Panc1 (cell line): ENCODE measurements at regions not wholly inside any gene's neighbourhood (a gene's known extent, or its start where the extent isn't known, plus 50 kb on each side); places are given as distances from the start of the nearest gene placed in this dataset.

Experiments used
- ATAC-seq: fragments of 200-7000 bp; cut with Tn5 transposase; 2 replicates; pipeline ENCODE4 v1.9.1; 2020; ENCODE audit warnings: mild to moderate bottlenecking, moderate library complexity
- BruUV-seq: library from RNA; stranded (reverse); fragments of 400-500 nt; replicated peaks from 2 replicates; lab custom pipeline; 2021; lab: Mats Ljungman, UMichigan
- CTCF ChIA-PET: fragments of 300-600 bp; sonication (Branson Sonifier 250); formaldehyde crosslinking; loops from one replicate; lab custom pipeline; 2022; ENCODE audit warnings: antibody characterized with exemption; lab: Charles Lee
- POLR2A ChIA-PET: fragments of 300-600 bp; sonication (Branson Sonifier 250); formaldehyde crosslinking; loops from one replicate; lab custom pipeline; 2022; ENCODE audit warnings: antibody characterized with exemption; lab: Charles Lee
- DNase-seq: peaks from one replicate; pipeline ENCODE4 v3.0.0-alpha.2; 2010; ENCODE audit warnings: low read depth, low spot score
- H3K27ac ChIP-seq: 2 replicates; pipeline ENCODE4 v1.5.1; 2011; ENCODE audit warnings: mild to moderate bottlenecking, low read length, inconsistent platforms
- H3K27me3 ChIP-seq: fragments of 200-500 bp; sonication (Bioruptor generic); 2 replicates; pipeline ENCODE4 v1.6.0; 2014; ENCODE audit warnings: low read length, inconsistent platforms; ENCODE audit not compliant: control insufficient read depth, insufficient read depth
- H3K36me3 ChIP-seq: fragments of 200-500 bp; sonication (Bioruptor generic); 2 replicates; pipeline ENCODE4 v1.5.1; 2014; ENCODE audit warnings: inconsistent platforms, mild to moderate bottlenecking, low read length, moderate library complexity; ENCODE audit not compliant: control insufficient read depth, insufficient read depth
- H3K4me1 ChIP-seq: 2 replicates; pipeline ENCODE4 v1.5.1; 2011; ENCODE audit warnings: inconsistent platforms, mild to moderate bottlenecking, low read length, moderate library complexity; ENCODE audit not compliant: control insufficient read depth, insufficient read depth
- H3K4me3 ChIP-seq, 2 experiments: 2 replicates each; pipeline ENCODE4 v1.5.1; 2011 to 2012; ENCODE audit warnings: low read depth in 2 of 2, low read length in 2 of 2, mild to moderate bottlenecking in 2 of 2, inconsistent platforms in 1 of 2, moderate library complexity in 1 of 2
- H3K9me3 ChIP-seq: fragments of 200-500 bp; sonication (Bioruptor generic); 2 replicates; pipeline ENCODE4 v1.5.1; 2014; ENCODE audit warnings: low read depth, mild to moderate bottlenecking, inconsistent platforms, low read length, moderate library complexity; ENCODE audit not compliant: control insufficient read depth, insufficient read depth
- POLR2AphosphoS5 ChIP-seq: IDR thresholded peaks from 2 replicates; pipeline ENCODE4 v1.6.1; 2012; ENCODE audit warnings: mild to moderate bottlenecking, low read depth, low read length, moderate library complexity
- SIN3A ChIP-seq: IDR thresholded peaks from 2 replicates; pipeline ENCODE4 v1.6.1; 2012; ENCODE audit warnings: low read depth, mild to moderate bottlenecking, low read length, moderate library complexity, borderline replicate concordance; ENCODE audit not compliant: insufficient read depth
- TCF7L2 ChIP-seq: IDR thresholded peaks from 2 replicates; pipeline ENCODE4 v1.6.1; 2011; ENCODE audit warnings: mild to moderate bottlenecking, low read depth, low read length, inconsistent platforms
- in situ Hi-C: cut with HindIII; loops from 2 replicates; pipeline ENCODE4 v1.10.0; 2016; ENCODE audit warnings: low sequenced_read_pairs, low pct_unique_long_range_greater_than_20kb
- intact Hi-C: fragments of 100-400 bp; cut with micrococcal nuclease; formaldehyde crosslinking; loops from one replicate; pipeline ENCODE4 v1.10.0; 2022; ENCODE audit not compliant: unreplicated experiment
- TF ChIP-seq, protein P1 (sequence below), 2 experiments: IDR thresholded peaks; 2 replicates each; pipeline ENCODE4 v1.6.1; 2011 to 2012; ENCODE audit warnings: low read depth in 2 of 2, control low read depth in 1 of 2, low read length in 1 of 2, mild to moderate bottlenecking in 1 of 2, moderate library complexity in 1 of 2; ENCODE audit not compliant: insufficient read depth in 1 of 2
- TF ChIP-seq, protein P2 (sequence below): fragments of 450-650 bp; IDR thresholded peaks from 2 replicates; pipeline ENCODE4 v1.5.1; 2017; ENCODE audit warnings: mild to moderate bottlenecking

DNA sequence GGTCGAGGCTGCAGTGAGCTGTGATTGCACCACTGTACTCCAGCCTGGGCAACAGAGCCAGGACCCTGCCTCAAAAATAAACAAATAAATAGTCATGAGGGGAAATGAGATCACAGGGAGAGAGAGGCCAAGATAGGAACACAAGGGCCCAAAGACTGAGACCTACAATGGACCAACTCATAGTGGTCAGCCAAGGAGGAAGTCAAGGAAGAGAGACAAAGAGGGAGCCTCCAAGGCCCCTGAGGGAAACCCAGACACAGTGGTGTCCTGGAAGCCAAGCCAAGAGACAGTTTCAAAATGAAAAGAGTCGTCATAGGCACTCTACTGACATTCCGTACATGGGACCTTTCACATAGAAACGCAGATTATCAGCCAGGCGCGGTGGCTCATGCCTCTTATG, 153.3 kb downstream of the BCOR start:
- DNase-seq = no peak
- no peaks in the 10 kb centered on the region for H3K4me1 ChIP-seq
- no peaks in the 10 kb centered on the region for H3K27me3 ChIP-seq
- ChIA-PET POLR2A (no interaction called here), CTCF (no interaction called here)
- H3K9me3 ChIP-seq = no peaks in the 10 kb centered on the region
- BruUV-seq = no TSS peak
- no peak for ATAC-seq
- in situ Hi-C loops = no loop called here
- H3K27ac ChIP-seq = no peak overlapping the region
- intact Hi-C loops = no loop called here
- no peaks in the 10 kb centered on the region for H3K36me3 ChIP-seq
- H3K4me3 ChIP-seq = no peak overlapping the region
- TF ChIP-seq TCF7L2 (no peak), POLR2AphosphoS5 (no peak), SIN3A (no peak)
- TF ChIP-seq, protein P1, sequence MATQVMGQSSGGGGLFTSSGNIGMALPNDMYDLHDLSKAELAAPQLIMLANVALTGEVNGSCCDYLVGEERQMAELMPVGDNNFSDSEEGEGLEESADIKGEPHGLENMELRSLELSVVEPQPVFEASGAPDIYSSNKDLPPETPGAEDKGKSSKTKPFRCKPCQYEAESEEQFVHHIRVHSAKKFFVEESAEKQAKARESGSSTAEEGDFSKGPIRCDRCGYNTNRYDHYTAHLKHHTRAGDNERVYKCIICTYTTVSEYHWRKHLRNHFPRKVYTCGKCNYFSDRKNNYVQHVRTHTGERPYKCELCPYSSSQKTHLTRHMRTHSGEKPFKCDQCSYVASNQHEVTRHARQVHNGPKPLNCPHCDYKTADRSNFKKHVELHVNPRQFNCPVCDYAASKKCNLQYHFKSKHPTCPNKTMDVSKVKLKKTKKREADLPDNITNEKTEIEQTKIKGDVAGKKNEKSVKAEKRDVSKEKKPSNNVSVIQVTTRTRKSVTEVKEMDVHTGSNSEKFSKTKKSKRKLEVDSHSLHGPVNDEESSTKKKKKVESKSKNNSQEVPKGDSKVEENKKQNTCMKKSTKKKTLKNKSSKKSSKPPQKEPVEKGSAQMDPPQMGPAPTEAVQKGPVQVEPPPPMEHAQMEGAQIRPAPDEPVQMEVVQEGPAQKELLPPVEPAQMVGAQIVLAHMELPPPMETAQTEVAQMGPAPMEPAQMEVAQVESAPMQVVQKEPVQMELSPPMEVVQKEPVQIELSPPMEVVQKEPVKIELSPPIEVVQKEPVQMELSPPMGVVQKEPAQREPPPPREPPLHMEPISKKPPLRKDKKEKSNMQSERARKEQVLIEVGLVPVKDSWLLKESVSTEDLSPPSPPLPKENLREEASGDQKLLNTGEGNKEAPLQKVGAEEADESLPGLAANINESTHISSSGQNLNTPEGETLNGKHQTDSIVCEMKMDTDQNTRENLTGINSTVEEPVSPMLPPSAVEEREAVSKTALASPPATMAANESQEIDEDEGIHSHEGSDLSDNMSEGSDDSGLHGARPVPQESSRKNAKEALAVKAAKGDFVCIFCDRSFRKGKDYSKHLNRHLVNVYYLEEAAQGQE (IDR thresholded peaks at IDR 0.05; ENCODE audit: insufficient read depth in 1 of 2, low read depth in 2 of 2, low read length in 1 of 2) = no peak
- TF ChIP-seq, protein P2, sequence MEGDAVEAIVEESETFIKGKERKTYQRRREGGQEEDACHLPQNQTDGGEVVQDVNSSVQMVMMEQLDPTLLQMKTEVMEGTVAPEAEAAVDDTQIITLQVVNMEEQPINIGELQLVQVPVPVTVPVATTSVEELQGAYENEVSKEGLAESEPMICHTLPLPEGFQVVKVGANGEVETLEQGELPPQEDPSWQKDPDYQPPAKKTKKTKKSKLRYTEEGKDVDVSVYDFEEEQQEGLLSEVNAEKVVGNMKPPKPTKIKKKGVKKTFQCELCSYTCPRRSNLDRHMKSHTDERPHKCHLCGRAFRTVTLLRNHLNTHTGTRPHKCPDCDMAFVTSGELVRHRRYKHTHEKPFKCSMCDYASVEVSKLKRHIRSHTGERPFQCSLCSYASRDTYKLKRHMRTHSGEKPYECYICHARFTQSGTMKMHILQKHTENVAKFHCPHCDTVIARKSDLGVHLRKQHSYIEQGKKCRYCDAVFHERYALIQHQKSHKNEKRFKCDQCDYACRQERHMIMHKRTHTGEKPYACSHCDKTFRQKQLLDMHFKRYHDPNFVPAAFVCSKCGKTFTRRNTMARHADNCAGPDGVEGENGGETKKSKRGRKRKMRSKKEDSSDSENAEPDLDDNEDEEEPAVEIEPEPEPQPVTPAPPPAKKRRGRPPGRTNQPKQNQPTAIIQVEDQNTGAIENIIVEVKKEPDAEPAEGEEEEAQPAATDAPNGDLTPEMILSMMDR = no peak

DNA sequence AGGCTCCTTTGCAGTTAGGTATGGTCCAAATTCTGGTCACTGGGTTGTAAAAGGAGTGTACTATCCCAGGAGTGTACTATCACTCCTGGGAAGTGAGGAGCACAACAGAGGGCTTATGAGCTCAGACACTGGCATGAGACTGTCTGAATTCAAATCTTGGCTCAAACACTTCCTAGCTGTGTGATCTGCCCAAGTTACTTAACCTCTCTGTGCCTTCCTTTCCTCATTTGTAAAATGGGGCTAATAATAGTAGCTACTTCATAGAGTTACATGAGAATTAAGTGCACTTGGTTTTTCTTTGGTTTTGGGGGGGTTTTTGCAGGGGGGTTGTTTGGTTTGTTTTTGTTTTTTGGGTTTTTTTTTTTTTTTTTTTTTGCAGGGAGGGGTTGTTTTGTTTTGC, 152.0 kb downstream of the BCOR start:
- H3K27me3 ChIP-seq = no peaks in the 10 kb centered on the region
- POLR2A ChIA-PET = no interaction called here
- H3K27ac ChIP-seq = no peak overlapping the region
- no peaks in the 10 kb centered on the region for H3K36me3 ChIP-seq
- in situ Hi-C loops (no loop called here), intact Hi-C loops (no loop called here)
- H3K4me1 ChIP-seq = no peaks in the 10 kb centered on the region
- no TSS peak for BruUV-seq
- no peak overlapping the region for H3K4me3 ChIP-seq
- no peak for DNase-seq
- TF ChIP-seq POLR2AphosphoS5 (no peak), SIN3A (no peak), TCF7L2 (no peak)
- TF ChIP-seq, protein P2 = no peak
- TF ChIP-seq, protein P1 (IDR thresholded peaks at IDR 0.05; ENCODE audit: insufficient read depth in 1 of 2, low read depth in 2 of 2, low read length in 1 of 2) = no peak
- CTCF ChIA-PET = no interaction called here
- ATAC-seq = no peak
- H3K9me3 ChIP-seq = no peaks in the 10 kb centered on the region
